Spleen (tissue), 11 donors: ENCODE measurements at regions not wholly inside any gene's neighbourhood (a gene's known extent, or its start where the extent isn't known, plus 50 kb on each side); places are given as distances from the start of the nearest gene placed in this dataset.

Experiments
- DNase-seq: peaks from one replicate; pipeline ENCODE4 v3.0.0-alpha.2; 2020
- H3K27ac ChIP-seq, 8 donors: fragments of 200-600 bp; sonication (generic) in 7 of 8; 1 replicate in 4 of 8; 2 replicates in 4 of 8; pipeline versions ENCODE4 v1.5.0 to v1.8.0; 2016 to 2021; ENCODE audit warnings: inconsistent platforms in 4 of 8, mild to moderate bottlenecking in 4 of 8, moderate library complexity in 1 of 8
- H3K27me3 ChIP-seq, 7 donors: fragments of 200-600 bp; sonication (generic) in 6 of 7; replicated peaks in 1 of 7; 1 replicate in 4 of 7; 2 replicates in 3 of 7; pipeline versions ENCODE4 v1.5.0 to v1.8.0; 2016 to 2021; ENCODE audit warnings: inconsistent platforms in 3 of 7, mild to moderate bottlenecking in 1 of 7
- H3K36me3 ChIP-seq, 6 donors: fragments of 200-600 bp; sonication (generic) in 5 of 6; 1 replicate in 4 of 6; 2 replicates in 2 of 6; pipeline versions ENCODE4 v1.5.0 to v1.8.0; 2016 to 2021; ENCODE audit warnings: inconsistent platforms in 2 of 6
- H3K4me1 ChIP-seq, 6 donors: fragments of 200-600 bp; sonication (generic) in 5 of 6; 1 replicate in 3 of 6; 2 replicates in 3 of 6; pipeline versions ENCODE4 v1.5.0 to v1.8.0; 2016 to 2021; ENCODE audit warnings: inconsistent platforms in 3 of 6
- H3K4me3 ChIP-seq, 8 donors: fragments of 200-600 bp; sonication (generic) in 7 of 8; 1 replicate in 4 of 8; 2 replicates in 4 of 8; pipeline versions ENCODE4 v1.5.0 to v1.8.0; 2016 to 2021; ENCODE audit warnings: inconsistent platforms in 4 of 8, mild to moderate bottlenecking in 4 of 8, moderate library complexity in 2 of 8
- H3K9me3 ChIP-seq, 8 donors: fragments of 200-600 bp; sonication (generic) in 7 of 8; 1 replicate in 4 of 8; 2 replicates in 4 of 8; pipeline versions ENCODE4 v1.5.0 to v1.8.0; 2016 to 2021; ENCODE audit warnings: inconsistent platforms in 4 of 8
- POLR2A ChIP-seq, 3 donors: fragments of 450-650 bp; IDR thresholded peaks; one replicate each; pipeline ENCODE4 v1.5.1; 2017; ENCODE audit warnings: antibody characterized with exemption in 3 of 3, mild to moderate bottlenecking in 1 of 3
- POLR2AphosphoS5 ChIP-seq, 3 donors: sonication (generic); formaldehyde crosslinking; IDR thresholded peaks; one replicate each; pipeline ENCODE4 v1.5.1; 2017; ENCODE audit warnings: antibody characterized with exemption in 3 of 3
- WGBS, 5 donors: extraction: QIAGEN DNeasy Blood & Tissue Kit in 3 of 5; methylation state at CpG; one replicate each; pipeline versions ENCODE4 v1.1.5 to v1.1.7; 2013 to 2018; 5-methylcytosine and 5-hydroxymethylcytosine counted together
- intact Hi-C: fragments of 100-400 bp; cut with DNase I; formaldehyde crosslinking; loops from one replicate; pipeline ENCODE4 v1.15.0; 2023; ENCODE audit warnings: low total_unique reads
- TF ChIP-seq, protein P1 (sequence below), 11 experiments: fragments of 200-600 bp in 7 of 11; fragments of 450-650 bp in 4 of 11; sonication (generic) in 4 of 11; IDR thresholded peaks in 8 of 11; conservative IDR thresholded peaks in 3 of 11; 1 replicate in 7 of 11; 2 replicates in 4 of 11; pipeline versions ENCODE4 v1.4.0 to v1.8.0; 2016 to 2021; ENCODE audit warnings: antibody characterized with exemption in 11 of 11, inconsistent platforms in 4 of 11, mild to moderate bottlenecking in 1 of 11
- donor health status: healthy with polysubstance abuse.
- donor health status: DM: no; HTN: no; CAD: no; lungs with moderate emphysema.
- donor health status: DM: no; HTN: no; CAD: no.
- donor health status: Bipolar disorder and iron deficiency.
- donor health status: healthy.
- donor health status: DM: no; HTN: no; CAD: no.
- donor health status: DM: yes; HTN: yes; CAD: no.

- no peak for TF ChIP-seq POLR2AphosphoS5 (IDR thresholded peaks at IDR 0.05)
- TF ChIP-seq, protein P1, sequence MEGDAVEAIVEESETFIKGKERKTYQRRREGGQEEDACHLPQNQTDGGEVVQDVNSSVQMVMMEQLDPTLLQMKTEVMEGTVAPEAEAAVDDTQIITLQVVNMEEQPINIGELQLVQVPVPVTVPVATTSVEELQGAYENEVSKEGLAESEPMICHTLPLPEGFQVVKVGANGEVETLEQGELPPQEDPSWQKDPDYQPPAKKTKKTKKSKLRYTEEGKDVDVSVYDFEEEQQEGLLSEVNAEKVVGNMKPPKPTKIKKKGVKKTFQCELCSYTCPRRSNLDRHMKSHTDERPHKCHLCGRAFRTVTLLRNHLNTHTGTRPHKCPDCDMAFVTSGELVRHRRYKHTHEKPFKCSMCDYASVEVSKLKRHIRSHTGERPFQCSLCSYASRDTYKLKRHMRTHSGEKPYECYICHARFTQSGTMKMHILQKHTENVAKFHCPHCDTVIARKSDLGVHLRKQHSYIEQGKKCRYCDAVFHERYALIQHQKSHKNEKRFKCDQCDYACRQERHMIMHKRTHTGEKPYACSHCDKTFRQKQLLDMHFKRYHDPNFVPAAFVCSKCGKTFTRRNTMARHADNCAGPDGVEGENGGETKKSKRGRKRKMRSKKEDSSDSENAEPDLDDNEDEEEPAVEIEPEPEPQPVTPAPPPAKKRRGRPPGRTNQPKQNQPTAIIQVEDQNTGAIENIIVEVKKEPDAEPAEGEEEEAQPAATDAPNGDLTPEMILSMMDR (IDR thresholded peaks at IDR 0.05 in 8 of 11, conservative IDR thresholded peaks at IDR 0.05 in 3 of 11), result no peak
- no peak for TF ChIP-seq POLR2A (IDR thresholded peaks at IDR 0.05)
- Histone ChIP-seq H3K27me3 (no peaks in the 10 kb centered on the region), H3K27ac (no peak overlapping the region), H3K4me3 (no peak overlapping the region), H3K4me1 (no peaks in the 10 kb centered on the region), H3K9me3 (no peaks in the 10 kb centered on the region), H3K36me3 (no peaks in the 10 kb centered on the region)
- DNase-seq, result no peak
- intact Hi-C loops, result no loop called here
- 70 to 82% (median 79%) methylated on average over 4 of the region's 4 CpGs for WGBS, 5 donors
Measured at GRCh38 chr5:115393239-115393638, 96.8 kb upstream of the CCDC112 start.

DNA sequence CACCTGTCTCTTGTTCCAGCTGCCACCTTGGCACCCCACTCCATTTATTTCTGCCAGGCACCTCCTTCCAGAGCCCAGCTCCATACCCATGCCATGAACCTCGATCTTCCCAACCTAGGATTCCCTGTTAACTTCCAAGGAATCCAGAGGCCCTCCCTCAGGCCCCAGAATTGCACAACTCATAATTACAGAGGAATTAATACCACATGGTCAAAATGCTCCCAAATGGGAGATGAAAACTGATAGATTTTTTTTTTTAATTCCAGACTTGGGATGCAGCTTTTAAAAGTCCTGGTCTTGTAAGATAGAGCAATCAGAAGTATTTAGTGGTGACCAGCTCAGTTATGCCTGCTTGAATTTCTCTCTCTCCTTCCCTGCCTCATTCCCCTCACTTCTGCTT lies 96.2 kb upstream of the CCDC112 start:
- WGBS, 5 donors, result 30 to 58% (median 45%) methylated on average over 1 of the region's 1 CpG
- no peaks in the 10 kb centered on the region for H3K36me3 ChIP-seq
- no peaks in the 10 kb centered on the region for H3K27me3 ChIP-seq
- H3K4me3 ChIP-seq, result no peak overlapping the region
- no peak for DNase-seq
- TF ChIP-seq, protein P1 (IDR thresholded peaks at IDR 0.05 in 8 of 11, conservative IDR thresholded peaks at IDR 0.05 in 3 of 11), result no peak
- TF ChIP-seq POLR2AphosphoS5 (IDR thresholded peaks at IDR 0.05) (no peak), POLR2A (IDR thresholded peaks at IDR 0.05) (no peak)
- H3K27ac ChIP-seq, result no peak overlapping the region
- H3K9me3 ChIP-seq, result no peaks in the 10 kb centered on the region
- no peaks in the 10 kb centered on the region for H3K4me1 ChIP-seq
- intact Hi-C loops, result no loop called here

DNA sequence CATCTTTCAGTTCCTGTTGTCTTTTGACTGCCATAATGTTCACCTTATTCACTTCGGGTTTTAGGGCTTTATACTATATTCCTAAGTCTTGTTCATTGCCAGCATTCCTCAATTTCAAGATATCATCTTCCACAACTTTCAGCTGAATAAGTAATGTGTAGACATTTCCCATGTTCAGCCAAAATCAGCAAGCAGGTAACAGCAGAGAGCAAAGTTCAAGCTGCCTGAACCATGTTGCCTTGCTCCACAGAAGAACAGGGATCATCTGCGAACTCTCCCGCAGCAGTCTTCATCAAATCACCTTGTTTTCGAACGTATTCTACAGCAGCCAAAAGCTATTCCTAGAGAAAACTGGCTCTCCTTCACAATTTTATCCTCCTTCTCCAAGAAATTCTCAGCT lies 95.3 kb upstream of the CCDC112 start:
- TF ChIP-seq, protein P1 (IDR thresholded peaks at IDR 0.05 in 8 of 11, conservative IDR thresholded peaks at IDR 0.05 in 3 of 11), result no peak
- no peak for TF ChIP-seq POLR2AphosphoS5 (IDR thresholded peaks at IDR 0.05)
- no peak for TF ChIP-seq POLR2A (IDR thresholded peaks at IDR 0.05)
- intact Hi-C loops, result no loop called here
- Histone ChIP-seq H3K36me3 (no peaks in the 10 kb centered on the region), H3K4me3 (no peak overlapping the region), H3K9me3 (no peaks in the 10 kb centered on the region), H3K27me3 (no peaks in the 10 kb centered on the region), H3K4me1 (no peaks in the 10 kb centered on the region), H3K27ac (no peak overlapping the region)
- no peak for DNase-seq
- WGBS, 5 donors, result 89 to 93% (median 92%) methylated on average over 5 of the region's 5 CpGs

DNA sequence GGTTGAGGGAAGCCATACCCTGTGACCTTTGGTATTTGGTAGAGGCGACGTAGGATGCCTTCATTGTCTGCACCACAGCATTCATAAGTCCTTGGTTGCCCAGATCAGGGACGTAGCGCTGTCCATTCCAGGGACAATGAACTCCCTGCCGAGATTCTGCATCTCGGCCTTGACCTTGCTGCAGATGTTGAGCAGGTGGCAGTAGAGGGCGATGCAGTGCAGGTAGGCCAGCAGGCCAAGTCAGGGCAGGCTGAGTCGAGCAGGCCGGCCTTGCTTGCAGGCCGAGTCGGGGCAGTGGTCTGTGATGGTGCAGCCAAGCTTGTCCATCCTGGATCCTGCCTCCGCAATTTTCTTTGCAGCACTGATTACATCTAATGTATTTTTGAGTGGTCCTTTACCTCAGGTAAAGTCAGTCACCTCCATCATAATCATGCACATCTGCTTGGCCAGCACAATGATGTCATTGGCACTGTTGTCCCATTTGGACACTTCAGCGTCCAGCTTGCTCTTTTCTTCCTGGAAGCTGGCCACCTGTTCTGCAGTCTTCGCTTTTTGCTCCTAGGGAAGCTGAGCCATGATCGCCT lies 93.4 kb upstream of the CCDC112 start:
- Histone ChIP-seq H3K27ac (no peak overlapping the region), H3K4me3 (no peak overlapping the region), H3K27me3 (no peaks in the 10 kb centered on the region), H3K36me3 (no peaks in the 10 kb centered on the region), H3K4me1 (no peaks in the 10 kb centered on the region), H3K9me3 (no peaks in the 10 kb centered on the region)
- TF ChIP-seq, protein P1 (IDR thresholded peaks at IDR 0.05 in 8 of 11, conservative IDR thresholded peaks at IDR 0.05 in 3 of 11), result no peak
- TF ChIP-seq POLR2A (IDR thresholded peaks at IDR 0.05) (no peak), POLR2AphosphoS5 (IDR thresholded peaks at IDR 0.05) (no peak)
- intact Hi-C loops, result no loop called here
- DNase-seq, result peak; percentile 63
- 79 to 89% (median 85%) methylated on average over 13 to 15 of the region's 15 CpGs for WGBS, 5 donors
